Fibroblast of lung (primary cell): ENCODE measurements at regions not wholly inside any gene's neighbourhood (a gene's known extent, or its start where the extent isn't known, plus 50 kb on each side); places are given as distances from the start of the nearest gene placed in this dataset.

Source experiments
- DNase-seq, 2 donors: peaks; one replicate each; pipeline versions ENCODE4 v3.0.0 to v3.0.0-alpha.2; 2010; ENCODE audit warnings: low read depth in 2 of 2
- H2AFZ ChIP-seq: 2 replicates; pipeline ENCODE4 v1.5.1; 2012; ENCODE audit warnings: low read length, control low read depth, inconsistent platforms
- H3K27ac ChIP-seq: 2 replicates; pipeline ENCODE4 v1.5.1; 2011; ENCODE audit warnings: low read length, control low read depth; ENCODE audit not compliant: insufficient read depth
- H3K27me3 ChIP-seq: 2 replicates; pipeline ENCODE4 v1.5.1; 2011; ENCODE audit warnings: mild to moderate bottlenecking, low read length; ENCODE audit not compliant: control insufficient read depth, insufficient read depth
- H3K36me3 ChIP-seq: 2 replicates; pipeline ENCODE4 v1.5.1; 2011; ENCODE audit warnings: low read length; ENCODE audit not compliant: control insufficient read depth, insufficient read depth
- H3K4me1 ChIP-seq: 2 replicates; pipeline ENCODE4 v1.5.1; 2011; ENCODE audit warnings: low read length; ENCODE audit not compliant: control insufficient read depth, insufficient read depth; ENCODE audit errors: extremely low read depth
- H3K4me2 ChIP-seq: 2 replicates; pipeline ENCODE4 v1.5.1; 2011; ENCODE audit warnings: low read length, control low read depth; ENCODE audit not compliant: insufficient read depth; ENCODE audit errors: extremely low read depth
- H3K4me3 ChIP-seq, 4 experiments: fragments of 200-600 bp in 1 of 4; sonication (generic) in 1 of 4; replicated peaks in 1 of 4; 2 replicates each; pipeline ENCODE4 v1.5.1; 2011 to 2016; ENCODE audit warnings: low read length in 4 of 4, low read depth in 3 of 4, mild to moderate bottlenecking in 3 of 4, control low read depth in 2 of 4, inconsistent platforms in 1 of 4, mixed read lengths in 1 of 4; ENCODE audit not compliant: insufficient read depth in 1 of 4; ENCODE audit errors: control extremely low read depth in 1 of 4
- H3K79me2 ChIP-seq: 2 replicates; pipeline ENCODE4 v1.5.1; 2012; ENCODE audit warnings: mild to moderate bottlenecking, low read length, inconsistent platforms; ENCODE audit not compliant: control insufficient read depth, insufficient read depth
- H3K9ac ChIP-seq: 2 replicates; pipeline ENCODE4 v1.5.1; 2011; ENCODE audit warnings: mild to moderate bottlenecking, low read length, control low read depth; ENCODE audit not compliant: insufficient read depth
- H3K9me3 ChIP-seq: 2 replicates; pipeline ENCODE4 v1.5.1; 2012; ENCODE audit warnings: low read depth, low read length; ENCODE audit not compliant: control insufficient read depth, insufficient read depth
- H4K20me1 ChIP-seq: 2 replicates; pipeline ENCODE4 v1.5.1; 2011; ENCODE audit warnings: low read length; ENCODE audit not compliant: control insufficient read depth, insufficient read depth; ENCODE audit errors: extremely low read depth
- CTCF ChIP-seq, 2 donors: IDR thresholded peaks in 1 of 2; conservative IDR thresholded peaks in 1 of 2; 1 replicate in 1 of 2; 2 replicates in 1 of 2; pipeline ENCODE4 v1.5.1; 2011 to 2012; ENCODE audit warnings: low read length in 2 of 2, control low read depth in 1 of 2, inconsistent platforms in 1 of 2, low read depth in 1 of 2, mild to moderate bottlenecking in 1 of 2
- EZH2 ChIP-seq: IDR thresholded peaks from 2 replicates; pipeline ENCODE4 v1.5.1; 2012; ENCODE audit warnings: low read length, control low read depth, mild to moderate bottlenecking; ENCODE audit errors: missing control alignments

- no peaks in the 10 kb centered on the region for H3K79me2 ChIP-seq
- no peaks in the 10 kb centered on the region for H3K27me3 ChIP-seq
- H3K27ac ChIP-seq = no peak overlapping the region
- TF ChIP-seq CTCF (conservative IDR thresholded peaks at IDR 0.05 in 1 of 2, IDR thresholded peaks at IDR 0.05 in 1 of 2; ENCODE audit: low read depth in 1 of 2, low read length in 2 of 2) (no peak), EZH2 (no peak)
- H4K20me1 ChIP-seq = no peaks in the 10 kb centered on the region
- DNase-seq = no peak
- H2AFZ ChIP-seq = no peak overlapping the region
- H3K9ac ChIP-seq = no peak overlapping the region
- H3K4me3 ChIP-seq = no peak overlapping the region
- H3K36me3 ChIP-seq = no peaks in the 10 kb centered on the region
- H3K4me1 ChIP-seq = no peaks in the 10 kb centered on the region
- H3K9me3 ChIP-seq = no peaks in the 10 kb centered on the region
- no peak overlapping the region for H3K4me2 ChIP-seq
Measured at GRCh38 chr1:79362470-79362869, 355.9 kb upstream of the ADGRL4 start.

DNA sequence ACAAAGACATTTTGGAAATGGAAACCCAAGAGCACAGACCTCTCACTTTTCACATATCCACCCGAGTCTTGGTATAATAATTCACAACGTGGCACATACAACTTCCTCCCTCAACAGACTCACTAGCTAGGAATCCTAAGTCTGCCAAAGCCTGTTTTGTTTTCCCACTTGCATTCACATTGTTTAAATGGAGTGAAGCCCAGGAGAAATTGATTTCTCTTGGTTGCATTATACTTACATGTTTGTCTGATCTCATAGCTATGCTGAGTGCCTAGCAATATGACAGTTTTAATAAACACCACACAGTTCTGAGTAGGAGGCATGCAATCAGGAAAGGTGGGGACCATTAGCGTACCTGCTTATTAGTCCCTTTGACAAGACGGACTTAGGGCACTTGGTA, 348.6 kb upstream of the ADGRL4 start:
- Histone ChIP-seq H3K27ac (no peak overlapping the region), H3K9me3 (no peaks in the 10 kb centered on the region), H3K79me2 (no peaks in the 10 kb centered on the region), H3K36me3 (no peaks in the 10 kb centered on the region), H3K4me2 (no peak overlapping the region), H3K4me1 (no peaks in the 10 kb centered on the region), H3K4me3 (no peak overlapping the region), H3K9ac (no peak overlapping the region), H4K20me1 (no peaks in the 10 kb centered on the region), H2AFZ (no peak overlapping the region), H3K27me3 (no peaks in the 10 kb centered on the region)
- TF ChIP-seq CTCF (conservative IDR thresholded peaks at IDR 0.05 in 1 of 2, IDR thresholded peaks at IDR 0.05 in 1 of 2; ENCODE audit: low read depth in 1 of 2, low read length in 2 of 2) = no peak
- peak; percentile 67 to 86 for DNase-seq

DNA sequence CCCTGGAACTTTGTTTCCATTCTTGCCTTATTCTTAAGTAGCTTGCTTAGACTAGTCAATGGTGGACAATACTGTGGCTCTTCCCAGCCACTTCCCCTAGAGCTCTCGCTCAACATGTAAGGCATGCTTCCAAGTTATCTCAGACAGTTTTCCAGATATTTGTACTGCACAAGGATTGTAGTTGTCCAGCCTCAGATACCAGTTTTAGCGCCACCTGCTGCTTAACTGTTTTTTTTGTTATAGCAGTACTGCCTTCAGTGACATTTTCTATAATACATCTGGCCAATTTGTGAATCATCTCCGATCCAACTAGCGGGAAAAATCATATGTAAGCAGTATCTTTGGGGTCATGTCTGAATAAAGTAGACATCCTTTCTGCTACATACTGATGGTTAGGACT, 346.7 kb upstream of the ADGRL4 start:
- Histone ChIP-seq H3K27ac (no peak overlapping the region), H2AFZ (no peak overlapping the region), H3K36me3 (no peaks in the 10 kb centered on the region), H3K4me1 (no peaks in the 10 kb centered on the region), H3K27me3 (no peaks in the 10 kb centered on the region), H3K9ac (no peak overlapping the region), H4K20me1 (no peaks in the 10 kb centered on the region), H3K4me2 (no peak overlapping the region), H3K79me2 (no peaks in the 10 kb centered on the region), H3K4me3 (no peak overlapping the region), H3K9me3 (no peaks in the 10 kb centered on the region)
- peak; percentile 47 to 48 for TF ChIP-seq CTCF (conservative IDR thresholded peaks at IDR 0.05 in 1 of 2, IDR thresholded peaks at IDR 0.05 in 1 of 2; ENCODE audit: low read depth in 1 of 2, low read length in 2 of 2)
- TF ChIP-seq EZH2 = no peak
- DNase-seq = peak; percentile 52 to 71
